HUES48 (cell line): ENCODE measurements at regions not wholly inside any gene's neighbourhood (a gene's known extent, or its start where the extent isn't known, plus 50 kb on each side); places are given as distances from the start of the nearest gene placed in this dataset.

Experiments
- H3K27ac ChIP-seq: one replicate; pipeline ENCODE4 v1.7.0; 2013; ENCODE audit warnings: low read depth, low read length, inconsistent platforms
- H3K27me3 ChIP-seq: 2 replicates; pipeline ENCODE4 v1.6.1; 2013; ENCODE audit warnings: mild to moderate bottlenecking, low read length; ENCODE audit not compliant: control insufficient read depth, insufficient read depth
- H3K36me3 ChIP-seq: 2 replicates; pipeline ENCODE4 v1.6.1; 2013; ENCODE audit warnings: low read length; ENCODE audit not compliant: control insufficient read depth, insufficient read depth
- H3K4me1 ChIP-seq: 2 replicates; pipeline ENCODE4 v1.6.1; 2013; ENCODE audit warnings: mild to moderate bottlenecking, low read length; ENCODE audit not compliant: control insufficient read depth, insufficient read depth
- H3K4me3 ChIP-seq: 2 replicates; pipeline ENCODE4 v1.5.1; 2013; ENCODE audit warnings: mild to moderate bottlenecking, low read depth, low read length
- H3K9ac ChIP-seq: 2 replicates; pipeline ENCODE4 v1.6.1; 2013; ENCODE audit warnings: mild to moderate bottlenecking, low read depth, low read length, moderate library complexity
- H3K9me3 ChIP-seq: 2 replicates; pipeline ENCODE4 v1.6.1; 2013; ENCODE audit warnings: low read length; ENCODE audit not compliant: control insufficient read depth, insufficient read depth

GRCh38 chr15:62795171-62795570 lies 247.4 kb upstream of the TPM1 start:
- no peaks in the 10 kb centered on the region for H3K36me3 ChIP-seq
- H3K27me3 ChIP-seq, result no peaks in the 10 kb centered on the region
- peaks cover 24% of the 10 kb centered on the region for H3K4me1 ChIP-seq
- H3K9me3 ChIP-seq, result no peaks in the 10 kb centered on the region
- no peak overlapping the region for H3K9ac ChIP-seq
- no peak overlapping the region for H3K4me3 ChIP-seq
- no peak overlapping the region for H3K27ac ChIP-seq

GRCh38 chr15:62795700-62796695 lies 246.5 kb upstream of the TPM1 start:
- Histone ChIP-seq H3K9me3 (no peaks in the 10 kb centered on the region), H3K36me3 (no peaks in the 10 kb centered on the region), H3K4me3 (no peak overlapping the region), H3K9ac (no peak overlapping the region), H3K27me3 (no peaks in the 10 kb centered on the region), H3K27ac (no peak overlapping the region), H3K4me1 (peaks cover 24% of the 10 kb centered on the region)

- no peak overlapping the region for H3K9ac ChIP-seq
- H3K36me3 ChIP-seq, result no peaks in the 10 kb centered on the region
- H3K4me1 ChIP-seq, result peaks cover 14% of the 10 kb centered on the region
- H3K9me3 ChIP-seq, result no peaks in the 10 kb centered on the region
- H3K27ac ChIP-seq, result no peak overlapping the region
- no peak overlapping the region for H3K4me3 ChIP-seq
- H3K27me3 ChIP-seq, result no peaks in the 10 kb centered on the region
These were observed 245.4 kb upstream of the TPM1 start for GRCh38 chr15:62797171-62797570.

- Histone ChIP-seq H3K36me3 (no peaks in the 10 kb centered on the region), H3K4me1 (0 out of 2 replicates have a peak, but pooled peaks cover 1% of the 10 kb centered on the region), H3K27me3 (no peaks in the 10 kb centered on the region), H3K9ac (no peak overlapping the region), H3K9me3 (no peaks in the 10 kb centered on the region), H3K27ac (no peak overlapping the region), H3K4me3 (no peak overlapping the region)
These were observed 244.0 kb upstream of the TPM1 start for GRCh38 chr15:62798536-62798935.

- no peaks in the 10 kb centered on the region for H3K36me3 ChIP-seq
- H3K27ac ChIP-seq, result no peak overlapping the region
These were observed 243.5 kb upstream of the TPM1 start for GRCh38 chr15:62799037-62799436.

GRCh38 chr15:62799919-62800318 lies 242.6 kb upstream of the TPM1 start:
- Histone ChIP-seq H3K4me3 (no peak overlapping the region), H3K27ac (no peak overlapping the region), H3K9ac (no peak overlapping the region), H3K36me3 (no peaks in the 10 kb centered on the region; the same call in 1 of the 2 replicates), H3K9me3 (no peaks in the 10 kb centered on the region), H3K4me1 (no peaks in the 10 kb centered on the region), H3K27me3 (no peaks in the 10 kb centered on the region)

More at GRCh38 chr15:62799037-62799436, 243.5 kb upstream of the TPM1 start:
- Histone ChIP-seq H3K4me3 (no peak overlapping the region), H3K9ac (no peak overlapping the region), H3K27me3 (no peaks in the 10 kb centered on the region), H3K9me3 (no peaks in the 10 kb centered on the region), H3K4me1 (no peaks in the 10 kb centered on the region)

GRCh38 chr15:62802612-62803011 lies 239.9 kb upstream of the TPM1 start:
- Histone ChIP-seq H3K4me1 (peaks cover 5% of the 10 kb centered on the region), H3K27ac (no peak overlapping the region), H3K27me3 (no peaks in the 10 kb centered on the region), H3K9me3 (no peaks in the 10 kb centered on the region), H3K36me3 (no peaks in the 10 kb centered on the region; the same call in 1 of the 2 replicates), H3K4me3 (no peak overlapping the region), H3K9ac (no peak overlapping the region)

- Histone ChIP-seq H3K9ac (no peak overlapping the region), H3K36me3 (no peaks in the 10 kb centered on the region; the same call in 1 of the 2 replicates), H3K27ac (no peak overlapping the region), H3K27me3 (no peaks in the 10 kb centered on the region), H3K4me3 (no peak overlapping the region), H3K9me3 (no peaks in the 10 kb centered on the region), H3K4me1 (peaks cover 9% of the 10 kb centered on the region)
These were observed 238.6 kb upstream of the TPM1 start for GRCh38 chr15:62803856-62804400.

- no peaks in the 10 kb centered on the region for H3K27me3 ChIP-seq
- no peak overlapping the region for H3K9ac ChIP-seq
- H3K9me3 ChIP-seq, result no peaks in the 10 kb centered on the region
- H3K4me3 ChIP-seq, result no peak overlapping the region
- H3K4me1 ChIP-seq, result peaks cover 9% of the 10 kb centered on the region
- no peak overlapping the region for H3K27ac ChIP-seq
- no peaks in the 10 kb centered on the region; the same call in 1 of the 2 replicates for H3K36me3 ChIP-seq
These were observed 237.0 kb upstream of the TPM1 start for GRCh38 chr15:62805502-62805901.

- Histone ChIP-seq H3K9ac (no peak overlapping the region), H3K4me1 (peaks cover 9% of the 10 kb centered on the region), H3K36me3 (no peaks in the 10 kb centered on the region; the same call in 1 of the 2 replicates), H3K4me3 (no peak overlapping the region), H3K9me3 (no peaks in the 10 kb centered on the region), H3K27ac (no peak overlapping the region), H3K27me3 (no peaks in the 10 kb centered on the region)
These were observed 234.9 kb upstream of the TPM1 start for GRCh38 chr15:62807539-62808130.
